KG1 (cell line): ENCODE measurements at regions not wholly inside any gene's neighbourhood (a gene's known extent, or its start where the extent isn't known, plus 50 kb on each side); places are given as distances from the start of the nearest gene placed in this dataset.
"Not testable (repeated sequence)": the region's sequence is repeated elsewhere in the genome, so short reads cannot be mapped to it uniquely, and the experiment has no call there.

Experiments
- DNase-seq: peaks from one replicate; lab custom pipeline; 2025; lab: John Stamatoyannopoulos, UW

GRCh38 chr7:131020759-131021261 is 286.8 kb upstream of the KLF14 start:
- DNase-seq = no peak

GRCh38 chr7:131021460-131021859 is 287.5 kb upstream of the KLF14 start:
- no peak for DNase-seq

GRCh38 chr7:131021902-131022301 is 287.9 kb upstream of the KLF14 start:
- no peak for DNase-seq

GRCh38 chr7:131026297-131027000 is 292.4 kb upstream of the KLF14 start:
- DNase-seq = no peak

- no peak for DNase-seq
Observed at GRCh38 chr7:131027287-131027773, 293.3 kb upstream of the KLF14 start.

GRCh38 chr7:131028295-131028694 is 294.3 kb upstream of the KLF14 start:
- no peak for DNase-seq

- DNase-seq = no peak
Observed at GRCh38 chr7:131029002-131029401, 295.0 kb upstream of the KLF14 start.

- DNase-seq = no peak
Observed at GRCh38 chr7:131031099-131031868, 296.4 kb upstream of the MKLN1 start.

GRCh38 chr7:131032786-131033185 is 294.9 kb upstream of the MKLN1 start:
- DNase-seq = no peak

- no peak for DNase-seq
Observed at GRCh38 chr7:131034166-131034881, 293.4 kb upstream of the MKLN1 start.

- no peak for DNase-seq
Observed at GRCh38 chr7:131035088-131035770, 292.4 kb upstream of the MKLN1 start.

GRCh38 chr7:131038153-131038552 is 289.5 kb upstream of the MKLN1 start:
- DNase-seq = no peak

- no peak for DNase-seq
Observed at GRCh38 chr7:131039355-131039762, 288.3 kb upstream of the MKLN1 start.

- DNase-seq = no peak
Observed at GRCh38 chr7:131039836-131040235, 287.8 kb upstream of the MKLN1 start.

- DNase-seq = no peak
Observed at GRCh38 chr7:131040467-131040932, 287.2 kb upstream of the MKLN1 start.

- not testable (repeated sequence) for DNase-seq
Observed at GRCh38 chr7:131041012-131041695, 286.5 kb upstream of the MKLN1 start.

- no peak for DNase-seq
Observed at GRCh38 chr7:131042269-131043160, 285.2 kb upstream of the MKLN1 start.

GRCh38 chr7:131045526-131045925 is 282.1 kb upstream of the MKLN1 start:
- DNase-seq = no peak

- no peak for DNase-seq
Observed at GRCh38 chr7:131046246-131046645, 281.4 kb upstream of the MKLN1 start.

GRCh38 chr7:131047651-131048304 is 279.9 kb upstream of the MKLN1 start:
- DNase-seq = no peak
